LNCaP clone FGC (cell line): ENCODE measurements at regions not wholly inside any gene's neighbourhood (a gene's known extent, or its start where the extent isn't known, plus 50 kb on each side); places are given as distances from the start of the nearest gene placed in this dataset.

Experiments used
- DNase-seq: peaks from one replicate; pipeline ENCODE4 v3.0.0-alpha.2; 2011; ENCODE audit warnings: low read depth
- H3K4me3 ChIP-seq: 2 replicates; pipeline ENCODE4 v1.5.1; 2011; ENCODE audit warnings: mild to moderate bottlenecking, low read depth, low read length, control low read depth
- TF ChIP-seq, protein P1 (sequence below): IDR thresholded peaks from 2 replicates; pipeline ENCODE4 v1.5.1; 2012; ENCODE audit warnings: mild to moderate bottlenecking; ENCODE audit not compliant: control insufficient read depth, insufficient read depth; ENCODE audit errors: extremely low read depth

DNA sequence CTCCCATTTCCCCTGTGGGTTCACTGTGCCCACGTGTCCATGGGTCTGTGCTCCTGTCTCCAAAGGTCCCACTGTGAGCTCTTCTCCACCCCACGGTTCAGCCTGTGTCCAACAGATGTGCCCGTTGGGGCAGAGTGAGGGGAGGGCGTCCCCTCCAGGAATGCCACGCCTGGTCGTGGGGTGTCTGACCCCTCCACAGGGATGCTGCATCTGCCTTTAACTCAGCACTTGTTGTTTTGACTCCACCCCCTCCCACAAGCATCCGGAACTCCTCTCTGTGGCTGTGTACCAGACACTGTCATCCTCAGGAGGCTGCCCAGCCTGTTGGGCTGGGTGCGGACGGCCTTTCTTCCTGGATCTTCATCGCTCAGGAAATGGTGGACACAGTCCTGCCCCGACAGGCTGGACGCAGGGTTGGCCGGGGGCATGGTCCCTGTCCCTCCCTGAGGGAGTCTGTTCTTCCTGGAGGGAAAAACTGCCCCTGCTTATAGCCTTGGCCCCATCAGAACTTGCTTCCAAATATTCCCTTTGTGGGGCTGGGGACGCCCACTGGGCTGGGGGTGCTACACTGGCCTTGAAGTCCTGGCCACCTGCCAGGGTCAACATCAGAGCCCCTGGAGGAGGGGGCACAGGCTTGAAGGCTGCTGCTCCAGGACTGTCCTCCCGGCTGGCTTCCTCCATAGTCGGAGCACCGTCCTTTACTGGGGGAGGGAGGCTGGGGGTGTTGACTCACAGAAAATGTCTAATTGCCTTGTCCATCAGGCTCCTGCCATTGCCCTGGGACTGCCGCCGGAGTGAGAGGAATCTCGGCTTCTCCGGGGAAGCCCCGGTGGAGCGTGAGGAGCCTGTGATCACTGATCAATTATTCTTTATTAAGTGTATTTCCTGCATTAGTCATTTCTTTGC lies 182.0 kb upstream of the C1orf174 start:
- no peak for DNase-seq
- TF ChIP-seq, protein P1, sequence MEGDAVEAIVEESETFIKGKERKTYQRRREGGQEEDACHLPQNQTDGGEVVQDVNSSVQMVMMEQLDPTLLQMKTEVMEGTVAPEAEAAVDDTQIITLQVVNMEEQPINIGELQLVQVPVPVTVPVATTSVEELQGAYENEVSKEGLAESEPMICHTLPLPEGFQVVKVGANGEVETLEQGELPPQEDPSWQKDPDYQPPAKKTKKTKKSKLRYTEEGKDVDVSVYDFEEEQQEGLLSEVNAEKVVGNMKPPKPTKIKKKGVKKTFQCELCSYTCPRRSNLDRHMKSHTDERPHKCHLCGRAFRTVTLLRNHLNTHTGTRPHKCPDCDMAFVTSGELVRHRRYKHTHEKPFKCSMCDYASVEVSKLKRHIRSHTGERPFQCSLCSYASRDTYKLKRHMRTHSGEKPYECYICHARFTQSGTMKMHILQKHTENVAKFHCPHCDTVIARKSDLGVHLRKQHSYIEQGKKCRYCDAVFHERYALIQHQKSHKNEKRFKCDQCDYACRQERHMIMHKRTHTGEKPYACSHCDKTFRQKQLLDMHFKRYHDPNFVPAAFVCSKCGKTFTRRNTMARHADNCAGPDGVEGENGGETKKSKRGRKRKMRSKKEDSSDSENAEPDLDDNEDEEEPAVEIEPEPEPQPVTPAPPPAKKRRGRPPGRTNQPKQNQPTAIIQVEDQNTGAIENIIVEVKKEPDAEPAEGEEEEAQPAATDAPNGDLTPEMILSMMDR = no peak
- no peak overlapping the region for H3K4me3 ChIP-seq

DNA sequence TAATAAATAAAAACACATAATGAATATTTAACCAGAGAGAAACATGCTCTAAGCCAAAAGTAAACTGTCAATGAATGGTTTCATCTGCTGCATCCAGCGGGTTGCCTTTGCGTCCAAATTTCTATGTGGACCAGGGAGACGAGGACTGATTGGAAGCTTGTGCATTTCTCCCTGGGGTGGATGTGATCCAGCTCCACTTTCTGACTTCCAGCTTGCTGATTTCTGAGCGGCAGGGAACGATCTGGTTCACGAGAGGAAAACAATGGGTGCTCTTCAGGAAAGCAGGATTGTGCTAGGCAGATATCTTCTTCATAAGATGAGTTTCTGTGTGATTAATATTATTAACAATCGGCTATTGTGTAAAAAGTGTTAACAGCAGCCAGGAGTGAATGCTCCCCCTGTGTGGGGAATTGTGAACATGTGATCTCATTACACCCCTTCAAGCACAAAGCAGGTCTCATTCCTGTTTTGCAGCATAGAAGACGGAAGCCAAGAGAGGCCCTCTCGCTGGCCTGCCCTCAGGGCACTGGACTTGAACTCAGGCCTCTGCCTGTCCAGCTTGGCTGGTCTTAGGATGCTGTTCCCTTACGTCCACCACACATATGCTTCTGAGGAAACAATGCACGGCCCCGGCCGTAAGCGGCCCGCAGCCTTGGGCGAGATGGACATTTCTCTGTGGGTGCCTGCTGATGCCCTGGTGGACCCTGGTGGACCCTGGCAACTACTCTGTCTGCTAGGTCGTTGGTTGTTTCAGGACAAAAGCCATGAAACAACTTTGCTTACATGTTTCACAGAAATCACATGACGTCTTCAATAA lies 183.4 kb upstream of the C1orf174 start:
- no peak for DNase-seq

GRCh38 chr1:4084048-4084431 lies 184.0 kb upstream of the C1orf174 start:
- no peak for DNase-seq
- TF ChIP-seq, protein P1 = no peak
- H3K4me3 ChIP-seq = no peak overlapping the region

More for the DNA sequence above, 183.4 kb upstream of the C1orf174 start:
- TF ChIP-seq, protein P1 = no peak
- H3K4me3 ChIP-seq = no peak overlapping the region

- no peak overlapping the region for H3K4me3 ChIP-seq
- TF ChIP-seq, protein P1 = no peak
- no peak for DNase-seq
These were observed 184.4 kb upstream of the C1orf174 start for GRCh38 chr1:4084446-4084845.

DNA sequence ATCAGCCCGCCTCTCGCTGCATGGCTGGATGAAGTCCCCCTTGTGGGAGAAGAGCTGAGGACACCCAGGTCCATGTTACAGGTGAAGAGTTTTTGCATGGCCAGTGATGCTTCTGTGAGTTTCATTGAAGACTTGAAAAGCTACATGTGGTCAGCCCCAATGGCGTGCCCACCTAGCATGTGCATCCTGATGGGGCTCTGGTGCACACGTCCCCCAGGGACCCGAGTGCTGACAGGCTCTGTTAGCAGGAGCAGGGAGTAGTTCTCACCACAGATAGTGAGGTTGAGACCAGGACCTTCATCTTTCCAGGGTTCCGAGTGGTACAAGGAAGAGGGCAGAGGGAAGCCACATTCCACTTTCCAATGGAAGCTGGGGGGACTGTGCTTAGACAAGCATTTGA lies 184.8 kb upstream of the C1orf174 start:
- no peak overlapping the region for H3K4me3 ChIP-seq
- TF ChIP-seq, protein P1 = no peak
- DNase-seq = no peak

DNA sequence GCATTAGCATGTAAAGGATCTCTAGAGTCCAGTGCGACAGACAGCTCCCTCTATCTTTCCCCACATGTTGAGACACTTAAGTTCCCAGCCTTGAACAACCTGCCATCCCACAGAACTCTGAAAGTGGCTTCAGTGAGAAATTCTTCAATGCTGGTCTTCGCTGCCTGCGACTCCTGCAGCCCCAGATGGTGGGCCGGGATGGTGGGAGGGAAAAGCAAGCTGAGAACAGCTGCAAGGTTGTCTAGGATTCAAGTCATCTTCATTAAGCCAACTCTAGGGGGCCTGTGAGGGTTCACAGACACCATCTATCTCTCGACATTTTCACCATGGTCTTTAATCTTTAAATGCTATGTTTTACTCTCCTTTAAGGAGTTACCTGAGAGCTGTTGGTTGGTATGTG lies 185.5 kb upstream of the C1orf174 start:
- H3K4me3 ChIP-seq = no peak overlapping the region
- TF ChIP-seq, protein P1 = no peak
- no peak for DNase-seq
